SK-N-SH treated with all-trans-retinoic acid at 6 μM for 48 hours (cell line): ENCODE measurements at regions not wholly inside any gene's neighbourhood (a gene's known extent, or its start where the extent isn't known, plus 50 kb on each side); places are given as distances from the start of the nearest gene placed in this dataset.

Source experiments
- ARNTL ChIP-seq: fragments of 450-650 bp; formaldehyde crosslinking; IDR thresholded peaks from 2 replicates; pipeline ENCODE4 v1.5.0; 2020; ENCODE audit warnings: low read depth, mild to moderate bottlenecking, moderate library complexity, borderline replicate concordance
- ESRRG ChIP-seq: fragments of 250-450 bp; sonication (Bioruptor Pico); IDR thresholded peaks from 2 replicates; pipeline ENCODE4 v1.6.1; 2021; ENCODE audit warnings: mild to moderate bottlenecking
- GLIS3 ChIP-seq: fragments of 250-450 bp; sonication (Bioruptor Pico); IDR thresholded peaks from 2 replicates; pipeline ENCODE4 v1.5.0; 2020; ENCODE audit warnings: mild to moderate bottlenecking, moderate library complexity
- SNAI2 ChIP-seq: fragments of 250-450 bp; sonication (Bioruptor Pico); IDR thresholded peaks from 2 replicates; pipeline ENCODE4 v1.5.0; 2020; ENCODE audit warnings: mild to moderate bottlenecking, moderate library complexity
- TOX ChIP-seq: fragments of 250-450 bp; sonication (Bioruptor Pico); IDR thresholded peaks from 2 replicates; pipeline ENCODE4 v1.8.0; 2021; ENCODE audit warnings: mild to moderate bottlenecking, moderate library complexity, borderline replicate concordance
- ZFP3 ChIP-seq: fragments of 250-450 bp; sonication (Bioruptor Pico); IDR thresholded peaks from 2 replicates; pipeline ENCODE4 v1.5.0; 2020; ENCODE audit warnings: mild to moderate bottlenecking, moderate library complexity
- TF ChIP-seq, protein P1 (sequence below): fragments of 250-450 bp; sonication (Bioruptor Pico); IDR thresholded peaks from 2 replicates; pipeline ENCODE4 v1.8.0; 2020; ENCODE audit warnings: mild to moderate bottlenecking, moderate library complexity, borderline replicate concordance

DNA sequence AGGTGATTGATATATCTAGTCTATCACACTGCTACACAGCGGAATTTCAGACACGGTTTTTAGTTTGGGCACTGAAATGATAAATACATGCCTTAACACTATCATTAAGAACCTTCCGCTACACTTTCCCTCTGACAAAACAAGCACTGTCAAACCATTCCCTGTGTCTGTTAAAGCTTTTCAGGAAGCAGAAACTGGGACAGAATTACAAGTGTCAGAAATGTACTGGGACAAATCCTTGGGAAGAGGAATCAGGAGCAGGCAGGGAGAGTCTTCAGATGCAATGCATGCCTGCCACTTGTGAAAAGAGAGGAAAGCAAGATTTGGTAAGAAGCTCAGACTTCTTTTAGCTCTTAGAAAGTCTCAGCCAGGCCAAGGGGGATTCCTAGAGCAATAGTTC is 196.8 kb upstream of the PTPRZ1 start:
- no peak for TF ChIP-seq TOX (CRISPR knock-in tag)
- no peak for TF ChIP-seq ARNTL (CRISPR knock-in tag)
- no peak for TF ChIP-seq GLIS3
- no peak for TF ChIP-seq ZFP3 (CRISPR knock-in tag)
- TF ChIP-seq ESRRG, result no peak
- TF ChIP-seq, protein P1, sequence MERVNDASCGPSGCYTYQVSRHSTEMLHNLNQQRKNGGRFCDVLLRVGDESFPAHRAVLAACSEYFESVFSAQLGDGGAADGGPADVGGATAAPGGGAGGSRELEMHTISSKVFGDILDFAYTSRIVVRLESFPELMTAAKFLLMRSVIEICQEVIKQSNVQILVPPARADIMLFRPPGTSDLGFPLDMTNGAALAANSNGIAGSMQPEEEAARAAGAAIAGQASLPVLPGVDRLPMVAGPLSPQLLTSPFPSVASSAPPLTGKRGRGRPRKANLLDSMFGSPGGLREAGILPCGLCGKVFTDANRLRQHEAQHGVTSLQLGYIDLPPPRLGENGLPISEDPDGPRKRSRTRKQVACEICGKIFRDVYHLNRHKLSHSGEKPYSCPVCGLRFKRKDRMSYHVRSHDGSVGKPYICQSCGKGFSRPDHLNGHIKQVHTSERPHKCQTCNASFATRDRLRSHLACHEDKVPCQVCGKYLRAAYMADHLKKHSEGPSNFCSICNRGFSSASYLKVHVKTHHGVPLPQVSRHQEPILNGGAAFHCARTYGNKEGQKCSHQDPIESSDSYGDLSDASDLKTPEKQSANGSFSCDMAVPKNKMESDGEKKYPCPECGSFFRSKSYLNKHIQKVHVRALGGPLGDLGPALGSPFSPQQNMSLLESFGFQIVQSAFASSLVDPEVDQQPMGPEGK, result no peak
- TF ChIP-seq SNAI2 (CRISPR knock-in tag), result no peak
